A673 (cell line): ENCODE measurements at regions not wholly inside any gene's neighbourhood (a gene's known extent, or its start where the extent isn't known, plus 50 kb on each side); places are given as distances from the start of the nearest gene placed in this dataset.

ENCODE experiments used
- CTCF ChIP-seq: fragments of 300-800, 200-600 bp; sonication (generic); conservative IDR thresholded peaks from 2 replicates; pipeline ENCODE4 v1.5.1; 2017; ENCODE audit warnings: low read depth, mild to moderate bottlenecking, antibody characterized with exemption, low read length, moderate library complexity, mixed read lengths
- EZH2 ChIP-seq: fragments of 200-600 bp; sonication (generic); IDR thresholded peaks from 2 replicates; pipeline ENCODE4 v1.6.1; 2017; ENCODE audit warnings: borderline replicate concordance, low read depth, mild to moderate bottlenecking, mixed read lengths, antibody characterized with exemption, low read length; ENCODE audit not compliant: poor library complexity, severe bottlenecking

GRCh38 chr4:81722290-81722851, 250.7 kb upstream of the RASGEF1B start:
- no peak for TF ChIP-seq CTCF
- TF ChIP-seq EZH2, result no peak
